ENCODE measurements at regions not wholly inside any gene's neighbourhood (a gene's known extent, or its start where the extent isn't known, plus 50 kb on each side); places are given as distances from the start of the nearest gene placed in this dataset.

- Mint-ChIP-seq H3K4me1 (no peaks in the 10 kb centered on the region), H3K36me3 (no peaks in the 10 kb centered on the region), H3K4me3 (no peak overlapping the region), H3K27ac (no peak overlapping the region), H3K9me3 (peaks cover 0 to 4% (median 2%) of the 10 kb centered on the region in 8 donors), H3K27me3 (no peaks in the 10 kb centered on the region)
- POLR2A ChIA-PET (ENCODE audit: partially characterized antibody): no interaction called here
- intact Hi-C loops (cut with micrococcal nuclease): no loop called here
- no peaks in the 10 kb centered on the region for H3K4me1 ChIP-seq (ENCODE audit: insufficient read depth, low read length)
- no peaks in the 10 kb centered on the region for H3K36me3 ChIP-seq (ENCODE audit: insufficient read depth, low read length)
- H3K4me3 ChIP-seq (ENCODE audit: low read length in 2 of 2): no peak overlapping the region
- H3K9me3 ChIP-seq (ENCODE audit: control insufficient read depth in 1 of 2, low read length in 2 of 2): no peaks in the 10 kb centered on the region
- CTCF ChIA-PET (ENCODE audit: partially characterized antibody): no interaction called here
- DNase-seq: no peak
- H3K27ac ChIP-seq (ENCODE audit: low read depth, low read length): no peak overlapping the region
- H3K27me3 ChIP-seq (ENCODE audit: insufficient read depth, low read length): no peaks in the 10 kb centered on the region
Observed at GRCh38 chr3:6223572-6223971, 637.3 kb upstream of the GRM7 start.

GRCh38 chr3:6228958-6229683 is 631.8 kb upstream of the GRM7 start:
- CTCF ChIA-PET (ENCODE audit: partially characterized antibody): no interaction called here
- POLR2A ChIA-PET (ENCODE audit: partially characterized antibody): no interaction called here
- no peaks in the 10 kb centered on the region for H3K27me3 Mint-ChIP-seq
- Histone ChIP-seq H3K4me3 (ENCODE audit: low read length in 2 of 2) (no peak overlapping the region), H3K27me3 (ENCODE audit: insufficient read depth, low read length) (no peaks in the 10 kb centered on the region), H3K4me1 (ENCODE audit: insufficient read depth, low read length) (no peaks in the 10 kb centered on the region), H3K36me3 (ENCODE audit: insufficient read depth, low read length) (no peaks in the 10 kb centered on the region), H3K27ac (ENCODE audit: low read depth, low read length) (no peak overlapping the region), H3K9me3 (ENCODE audit: control insufficient read depth in 1 of 2, low read length in 2 of 2) (no peaks in the 10 kb centered on the region)
- H3K27ac Mint-ChIP-seq: no peak overlapping the region
- peaks cover 0 to 3% (median 0%) of the 10 kb centered on the region in 8 donors for H3K9me3 Mint-ChIP-seq
- no peaks in the 10 kb centered on the region for H3K4me1 Mint-ChIP-seq
- H3K4me3 Mint-ChIP-seq: no peak overlapping the region
- H3K36me3 Mint-ChIP-seq: no peaks in the 10 kb centered on the region
- DNase-seq: no peak
- intact Hi-C loops (cut with micrococcal nuclease): no loop called here

GRCh38 chr3:6229778-6230410 is 631.0 kb upstream of the GRM7 start:
- no peaks in the 10 kb centered on the region for H3K4me1 Mint-ChIP-seq
- intact Hi-C loops (cut with micrococcal nuclease): no loop called here
- Histone ChIP-seq H3K36me3 (ENCODE audit: insufficient read depth, low read length) (no peaks in the 10 kb centered on the region), H3K4me3 (ENCODE audit: low read length in 2 of 2) (no peak overlapping the region), H3K27ac (ENCODE audit: low read depth, low read length) (no peak overlapping the region), H3K27me3 (ENCODE audit: insufficient read depth, low read length) (no peaks in the 10 kb centered on the region), H3K4me1 (ENCODE audit: insufficient read depth, low read length) (no peaks in the 10 kb centered on the region), H3K9me3 (ENCODE audit: control insufficient read depth in 1 of 2, low read length in 2 of 2) (no peaks in the 10 kb centered on the region)
- DNase-seq: no peak
- no peak overlapping the region for H3K27ac Mint-ChIP-seq
- H3K27me3 Mint-ChIP-seq: no peaks in the 10 kb centered on the region
- H3K36me3 Mint-ChIP-seq: no peaks in the 10 kb centered on the region
- CTCF ChIA-PET (ENCODE audit: partially characterized antibody): no interaction called here
- peaks cover 0 to 3% (median 0%) of the 10 kb centered on the region in 8 donors for H3K9me3 Mint-ChIP-seq
- POLR2A ChIA-PET (ENCODE audit: partially characterized antibody): no interaction called here
- no peak overlapping the region for H3K4me3 Mint-ChIP-seq

GRCh38 chr3:6242104-6242503 is 618.8 kb upstream of the GRM7 start:
- Histone ChIP-seq H3K4me3 (ENCODE audit: low read length in 2 of 2) (no peak overlapping the region), H3K4me1 (ENCODE audit: insufficient read depth, low read length) (no peaks in the 10 kb centered on the region), H3K9me3 (ENCODE audit: control insufficient read depth in 1 of 2, low read length in 2 of 2) (no peaks in the 10 kb centered on the region), H3K27ac (ENCODE audit: low read depth, low read length) (no peak overlapping the region), H3K27me3 (ENCODE audit: insufficient read depth, low read length) (no peaks in the 10 kb centered on the region), H3K36me3 (ENCODE audit: insufficient read depth, low read length) (no peaks in the 10 kb centered on the region)
- ChIA-PET CTCF (ENCODE audit: partially characterized antibody) (no interaction called here), POLR2A (ENCODE audit: partially characterized antibody) (no interaction called here)
- Mint-ChIP-seq H3K27ac (no peak overlapping the region), H3K36me3 (no peaks in the 10 kb centered on the region), H3K9me3 (peaks cover 0 to 7% (median 0%) of the 10 kb centered on the region in 8 donors), H3K27me3 (no peaks in the 10 kb centered on the region), H3K4me1 (no peaks in the 10 kb centered on the region), H3K4me3 (no peak overlapping the region)
- intact Hi-C loops (cut with micrococcal nuclease): no loop called here
- DNase-seq: no peak

- H3K4me1 Mint-ChIP-seq: no peaks in the 10 kb centered on the region
- ChIA-PET POLR2A (ENCODE audit: partially characterized antibody) (no interaction called here), CTCF (ENCODE audit: partially characterized antibody) (no interaction called here)
- intact Hi-C loops (cut with micrococcal nuclease): no loop called here
- no peaks in the 10 kb centered on the region for H3K36me3 ChIP-seq (ENCODE audit: insufficient read depth, low read length)
- DNase-seq: no peak
- H3K9me3 ChIP-seq (ENCODE audit: control insufficient read depth in 1 of 2, low read length in 2 of 2): no peaks in the 10 kb centered on the region
- H3K27ac ChIP-seq (ENCODE audit: low read depth, low read length): no peak overlapping the region
- peaks cover 0 to 3% (median 1%) of the 10 kb centered on the region in 8 donors for H3K9me3 Mint-ChIP-seq
- no peaks in the 10 kb centered on the region for H3K4me1 ChIP-seq (ENCODE audit: insufficient read depth, low read length)
- no peak overlapping the region for H3K4me3 Mint-ChIP-seq
- H3K27me3 ChIP-seq (ENCODE audit: insufficient read depth, low read length): no peaks in the 10 kb centered on the region
- H3K4me3 ChIP-seq (ENCODE audit: low read length in 2 of 2): no peak overlapping the region
- H3K27ac Mint-ChIP-seq: no peak overlapping the region
- no peaks in the 10 kb centered on the region for H3K36me3 Mint-ChIP-seq
- H3K27me3 Mint-ChIP-seq: no peaks in the 10 kb centered on the region
Observed at GRCh38 chr3:6248528-6248927, 612.4 kb upstream of the GRM7 start.

GRCh38 chr3:6249679-6250078 is 611.2 kb upstream of the GRM7 start:
- no peaks in the 10 kb centered on the region for H3K36me3 ChIP-seq (ENCODE audit: insufficient read depth, low read length)
- no peaks in the 10 kb centered on the region for H3K27me3 ChIP-seq (ENCODE audit: insufficient read depth, low read length)
- no peak overlapping the region for H3K4me3 Mint-ChIP-seq
- DNase-seq: no peak
- H3K4me1 ChIP-seq (ENCODE audit: insufficient read depth, low read length): no peaks in the 10 kb centered on the region
- ChIA-PET CTCF (ENCODE audit: partially characterized antibody) (no interaction called here), POLR2A (ENCODE audit: partially characterized antibody) (no interaction called here)
- no peaks in the 10 kb centered on the region for H3K4me1 Mint-ChIP-seq
- H3K9me3 ChIP-seq (ENCODE audit: control insufficient read depth in 1 of 2, low read length in 2 of 2): no peaks in the 10 kb centered on the region
- intact Hi-C loops (cut with micrococcal nuclease): no loop called here
- no peak overlapping the region for H3K4me3 ChIP-seq (ENCODE audit: low read length in 2 of 2)
- H3K9me3 Mint-ChIP-seq: peaks cover 0 to 11% (median 5%) of the 10 kb centered on the region in 8 donors
- H3K27ac Mint-ChIP-seq: no peak overlapping the region
- no peaks in the 10 kb centered on the region for H3K27me3 Mint-ChIP-seq
- H3K27ac ChIP-seq (ENCODE audit: low read depth, low read length): no peak overlapping the region
- H3K36me3 Mint-ChIP-seq: no peaks in the 10 kb centered on the region

- POLR2A ChIA-PET (ENCODE audit: partially characterized antibody): no interaction called here
Observed at GRCh38 chr3:6250167-6250566, 610.7 kb upstream of the GRM7 start.

More at GRCh38 chr3:6250167-6250566, 610.7 kb upstream of the GRM7 start:
- no peak for DNase-seq
- CTCF ChIA-PET (ENCODE audit: partially characterized antibody): no interaction called here
- H3K9me3 ChIP-seq (ENCODE audit: control insufficient read depth in 1 of 2, low read length in 2 of 2): no peaks in the 10 kb centered on the region
- no peak overlapping the region for H3K4me3 ChIP-seq (ENCODE audit: low read length in 2 of 2)
- no peaks in the 10 kb centered on the region for H3K4me1 ChIP-seq (ENCODE audit: insufficient read depth, low read length)
- intact Hi-C loops (cut with micrococcal nuclease): no loop called here
- Mint-ChIP-seq H3K36me3 (no peaks in the 10 kb centered on the region), H3K4me1 (no peaks in the 10 kb centered on the region), H3K9me3 (peaks cover 0 to 11% (median 6%) of the 10 kb centered on the region in 8 donors), H3K27ac (no peak overlapping the region), H3K27me3 (no peaks in the 10 kb centered on the region), H3K4me3 (no peak overlapping the region)
- H3K27me3 ChIP-seq (ENCODE audit: insufficient read depth, low read length): no peaks in the 10 kb centered on the region
- H3K27ac ChIP-seq (ENCODE audit: low read depth, low read length): no peak overlapping the region
- no peaks in the 10 kb centered on the region for H3K36me3 ChIP-seq (ENCODE audit: insufficient read depth, low read length)

Measured in CD4-positive, alpha-beta memory T cell (primary cell).